A549 (cell line): ENCODE measurements at regions not wholly inside any gene's neighbourhood (a gene's known extent, or its start where the extent isn't known, plus 50 kb on each side); places are given as distances from the start of the nearest gene placed in this dataset.

ENCODE experiments used
- BHLHE40 ChIP-seq: IDR thresholded peaks from 2 replicates; pipeline ENCODE4 v1.6.1; 2012; ENCODE audit warnings: low read depth, low read length, inconsistent platforms
- CEBPB ChIP-seq, 2 experiments: fragments of >200 bp in 1 of 2; sonication (Bioruptor Twin) in 1 of 2; formaldehyde crosslinking in 1 of 2; IDR thresholded peaks; 2 replicates each; pipeline ENCODE4 v1.6.1; 2012 to 2016
- EP300 ChIP-seq, 2 experiments: fragments of >200 bp; sonication (Bioruptor Twin); formaldehyde crosslinking; IDR thresholded peaks; 2 replicates in 1 of 2; 3 replicates in 1 of 2; pipeline ENCODE4 v1.6.1; 2016 to 2017
- JUN ChIP-seq, 2 experiments: fragments of >200 bp; sonication (Bioruptor Twin); formaldehyde crosslinking; IDR thresholded peaks; 2 replicates in 1 of 2; 3 replicates in 1 of 2; pipeline ENCODE4 v1.6.1; 2016 to 2017
- KDM1A ChIP-seq: fragments of 200-600 bp; sonication (generic); IDR thresholded peaks from 2 replicates; pipeline ENCODE4 v1.6.1; 2016; ENCODE audit warnings: low read depth, mild to moderate bottlenecking
- KDM5A ChIP-seq: fragments of 200-600 bp; sonication (generic); IDR thresholded peaks from 2 replicates; pipeline ENCODE4 v1.6.1; 2016; ENCODE audit warnings: antibody characterized with exemption, mild to moderate bottlenecking
- MAFK ChIP-seq: fragments of 450-650 bp; IDR thresholded peaks from 2 replicates; pipeline ENCODE4 v1.6.1; 2014; ENCODE audit not compliant: partially characterized antibody
- POLR2A ChIP-seq: IDR thresholded peaks from 2 replicates; pipeline ENCODE4 v1.6.1; 2012; ENCODE audit warnings: mild to moderate bottlenecking, low read length
- POLR2AphosphoS2 ChIP-seq: conservative IDR thresholded peaks from 2 replicates; pipeline ENCODE4 v1.6.1; 2012; ENCODE audit warnings: low read length, improper control_type of control experiment, inconsistent platforms
- RAD21 ChIP-seq, 2 experiments: fragments of >200 bp in 1 of 2; sonication (Bioruptor Twin) in 1 of 2; formaldehyde crosslinking in 1 of 2; IDR thresholded peaks in 1 of 2; conservative IDR thresholded peaks in 1 of 2; 2 replicates in 1 of 2; 3 replicates in 1 of 2; pipeline ENCODE4 v1.6.1; 2012 to 2018; ENCODE audit warnings: inconsistent platforms in 1 of 2
- TP53 ChIP-seq: fragments of 250-450 bp; sonication (Bioruptor Pico); IDR thresholded peaks from 2 replicates; pipeline ENCODE4 v1.5.0; 2021; ENCODE audit warnings: mild to moderate bottlenecking, moderate library complexity
- USF2 ChIP-seq: fragments of 450-650 bp; IDR thresholded peaks from 2 replicates; pipeline ENCODE4 v1.6.1; 2014; ENCODE audit warnings: antibody characterized with exemption
- TF ChIP-seq, protein P1 (sequence below): fragments of >200 bp; sonication (Bioruptor Twin); formaldehyde crosslinking; IDR thresholded peaks from 3 replicates; pipeline ENCODE4 v1.5.1; 2016
- TF ChIP-seq, protein P2 (sequence below): fragments of >200 bp; sonication (Bioruptor Twin); formaldehyde crosslinking; IDR thresholded peaks from 3 replicates; pipeline ENCODE4 v1.6.1; 2016

DNA sequence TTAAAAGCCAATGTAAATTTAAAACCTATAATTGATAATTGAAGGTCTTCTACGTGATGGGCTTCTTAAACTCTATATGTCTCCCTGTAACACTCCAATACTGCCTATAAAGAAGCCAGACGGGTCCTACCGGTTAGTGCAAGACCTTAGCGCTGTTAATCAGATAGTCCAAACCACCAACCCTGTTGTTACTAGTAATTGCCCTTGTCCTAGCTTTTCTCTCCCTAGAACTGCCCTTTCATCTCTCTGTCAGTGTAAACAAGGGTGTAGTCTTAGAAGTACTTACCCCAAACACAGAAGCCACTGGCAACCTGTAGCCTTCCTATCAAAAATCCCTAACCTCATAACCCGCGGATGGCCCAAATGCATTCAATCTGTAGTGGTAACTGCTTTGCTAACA, 243.0 kb upstream of the DIO3 start:
- TF ChIP-seq POLR2A (no peak), BHLHE40 (no peak), RAD21 (conservative IDR thresholded peaks at IDR 0.05 in 1 of 2, IDR thresholded peaks at IDR 0.05 in 1 of 2) (no peak), MAFK (no peak), JUN (IDR thresholded peaks at IDR 0.05) (no peak), POLR2AphosphoS2 (no peak), EP300 (IDR thresholded peaks at IDR 0.05) (no peak), CEBPB (IDR thresholded peaks at IDR 0.05) (no peak), USF2 (no peak), KDM5A (no peak), KDM1A (no peak), TP53 (CRISPR knock-in tag) (no peak)
- TF ChIP-seq, protein P1, sequence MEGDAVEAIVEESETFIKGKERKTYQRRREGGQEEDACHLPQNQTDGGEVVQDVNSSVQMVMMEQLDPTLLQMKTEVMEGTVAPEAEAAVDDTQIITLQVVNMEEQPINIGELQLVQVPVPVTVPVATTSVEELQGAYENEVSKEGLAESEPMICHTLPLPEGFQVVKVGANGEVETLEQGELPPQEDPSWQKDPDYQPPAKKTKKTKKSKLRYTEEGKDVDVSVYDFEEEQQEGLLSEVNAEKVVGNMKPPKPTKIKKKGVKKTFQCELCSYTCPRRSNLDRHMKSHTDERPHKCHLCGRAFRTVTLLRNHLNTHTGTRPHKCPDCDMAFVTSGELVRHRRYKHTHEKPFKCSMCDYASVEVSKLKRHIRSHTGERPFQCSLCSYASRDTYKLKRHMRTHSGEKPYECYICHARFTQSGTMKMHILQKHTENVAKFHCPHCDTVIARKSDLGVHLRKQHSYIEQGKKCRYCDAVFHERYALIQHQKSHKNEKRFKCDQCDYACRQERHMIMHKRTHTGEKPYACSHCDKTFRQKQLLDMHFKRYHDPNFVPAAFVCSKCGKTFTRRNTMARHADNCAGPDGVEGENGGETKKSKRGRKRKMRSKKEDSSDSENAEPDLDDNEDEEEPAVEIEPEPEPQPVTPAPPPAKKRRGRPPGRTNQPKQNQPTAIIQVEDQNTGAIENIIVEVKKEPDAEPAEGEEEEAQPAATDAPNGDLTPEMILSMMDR = no peak
- TF ChIP-seq, protein P2, sequence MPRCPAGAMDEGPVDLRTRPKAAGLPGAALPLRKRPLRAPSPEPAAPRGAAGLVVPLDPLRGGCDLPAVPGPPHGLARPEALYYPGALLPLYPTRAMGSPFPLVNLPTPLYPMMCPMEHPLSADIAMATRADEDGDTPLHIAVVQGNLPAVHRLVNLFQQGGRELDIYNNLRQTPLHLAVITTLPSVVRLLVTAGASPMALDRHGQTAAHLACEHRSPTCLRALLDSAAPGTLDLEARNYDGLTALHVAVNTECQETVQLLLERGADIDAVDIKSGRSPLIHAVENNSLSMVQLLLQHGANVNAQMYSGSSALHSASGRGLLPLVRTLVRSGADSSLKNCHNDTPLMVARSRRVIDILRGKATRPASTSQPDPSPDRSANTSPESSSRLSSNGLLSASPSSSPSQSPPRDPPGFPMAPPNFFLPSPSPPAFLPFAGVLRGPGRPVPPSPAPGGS = no peak
